ENCODE measurements at regions not wholly inside any gene's neighbourhood (a gene's known extent, or its start where the extent isn't known, plus 50 kb on each side); places are given as distances from the start of the nearest gene placed in this dataset.

- H3K27me3 Mint-ChIP-seq: no peaks in the 10 kb centered on the region
- H3K4me1 Mint-ChIP-seq: peaks cover 2% of the 10 kb centered on the region
- DNase-seq (no peak), ATAC-seq (no peak)
- H3K27ac Mint-ChIP-seq: no peak overlapping the region
- no peaks in the 10 kb centered on the region for H3K9me3 ChIP-seq (ENCODE audit: control insufficient read depth, low read length, poor library complexity, severe bottlenecking)
- no peak overlapping the region for H3K4me3 Mint-ChIP-seq
- H3K36me3 Mint-ChIP-seq (ENCODE audit: low read depth): no peaks in the 10 kb centered on the region
Observed at GRCh38 chr6:15113587-15113986, 132.3 kb upstream of the JARID2 start.

DNA sequence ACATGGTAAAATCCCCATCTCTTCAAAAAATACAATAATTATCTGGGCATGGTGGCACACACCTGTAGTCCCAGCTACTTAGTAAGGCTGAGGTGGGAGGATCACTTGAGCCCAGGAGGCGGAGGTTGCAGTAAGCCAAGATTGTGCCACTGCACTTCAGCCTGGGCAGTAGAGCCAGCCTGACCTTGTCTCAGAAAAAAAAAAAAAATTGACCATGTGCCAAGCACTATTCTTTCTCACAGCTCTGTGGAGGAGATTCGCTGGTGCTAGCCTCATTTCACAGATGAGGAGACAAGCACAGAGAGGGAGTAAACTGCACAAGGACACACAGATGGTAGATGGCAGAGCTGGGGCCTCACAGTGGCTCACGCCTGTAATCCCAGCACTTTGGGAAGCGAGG is 131.8 kb upstream of the JARID2 start:
- H3K4me3 Mint-ChIP-seq: no peak overlapping the region
- no peaks in the 10 kb centered on the region for H3K4me1 Mint-ChIP-seq
- no peaks in the 10 kb centered on the region for H3K36me3 Mint-ChIP-seq (ENCODE audit: low read depth)
- H3K27ac Mint-ChIP-seq: no peak overlapping the region
- DNase-seq: no peak
- no peaks in the 10 kb centered on the region for H3K9me3 ChIP-seq (ENCODE audit: control insufficient read depth, low read length, poor library complexity, severe bottlenecking)
- H3K27me3 Mint-ChIP-seq: no peaks in the 10 kb centered on the region
- ATAC-seq: no peak

- H3K27ac Mint-ChIP-seq: no peak overlapping the region
- no peak overlapping the region for H3K4me3 Mint-ChIP-seq
- H3K4me1 Mint-ChIP-seq: peaks cover 6% of the 10 kb centered on the region
Observed at GRCh38 chr6:15116889-15117288, 129.0 kb upstream of the JARID2 start.

GRCh38 chr6:15121443-15121842 is 124.4 kb upstream of the JARID2 start:
- H3K27ac Mint-ChIP-seq: no peak overlapping the region
- ATAC-seq: no peak
- H3K4me3 Mint-ChIP-seq: no peak overlapping the region
- H3K36me3 Mint-ChIP-seq (ENCODE audit: low read depth): peaks cover under 1% of the 10 kb centered on the region
- no peaks in the 10 kb centered on the region for H3K27me3 Mint-ChIP-seq
- H3K4me1 Mint-ChIP-seq: peaks cover 6% of the 10 kb centered on the region
- no peak for DNase-seq
- no peaks in the 10 kb centered on the region for H3K9me3 ChIP-seq (ENCODE audit: control insufficient read depth, low read length, poor library complexity, severe bottlenecking)

More at GRCh38 chr6:15116889-15117288, 129.0 kb upstream of the JARID2 start:
- no peak for ATAC-seq
- DNase-seq: no peak
- no peaks in the 10 kb centered on the region for H3K27me3 Mint-ChIP-seq
- H3K36me3 Mint-ChIP-seq (ENCODE audit: low read depth): no peaks in the 10 kb centered on the region
- no peaks in the 10 kb centered on the region for H3K9me3 ChIP-seq (ENCODE audit: control insufficient read depth, low read length, poor library complexity, severe bottlenecking)

DNA sequence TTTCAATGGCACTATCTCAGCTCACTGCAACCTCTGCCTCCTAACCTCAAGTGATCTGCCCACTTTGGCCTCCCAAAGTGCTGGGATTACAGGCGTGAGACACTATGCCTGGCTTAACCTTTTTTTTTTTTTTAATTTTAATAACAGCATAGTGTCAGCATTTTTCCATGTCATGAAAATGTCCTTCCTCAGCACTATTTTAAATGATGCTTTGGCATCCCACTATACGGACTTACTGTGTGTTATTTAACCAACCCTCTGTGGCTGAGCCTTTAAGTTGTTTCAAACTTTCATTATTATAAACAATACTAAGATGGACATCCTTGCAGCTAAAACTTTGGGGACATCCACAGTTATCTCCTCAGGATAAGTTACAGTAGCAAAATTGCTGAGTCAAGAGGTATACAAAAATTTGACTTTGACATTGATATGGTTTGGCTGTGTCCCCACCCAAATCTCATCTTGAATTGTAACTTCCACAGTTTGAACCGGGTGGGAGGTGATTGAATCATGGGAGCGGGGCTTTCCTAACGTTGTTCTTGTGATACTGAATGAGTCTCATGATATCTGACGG is 123.8 kb upstream of the JARID2 start:
- peaks cover 2% of the 10 kb centered on the region for H3K36me3 Mint-ChIP-seq (ENCODE audit: low read depth)
- DNase-seq: no peak
- H3K27me3 Mint-ChIP-seq: no peaks in the 10 kb centered on the region
- peaks cover 6% of the 10 kb centered on the region for H3K4me1 Mint-ChIP-seq
- H3K9me3 ChIP-seq (ENCODE audit: control insufficient read depth, low read length, poor library complexity, severe bottlenecking): no peaks in the 10 kb centered on the region
- no peak overlapping the region for H3K4me3 Mint-ChIP-seq
- no peak overlapping the region for H3K27ac Mint-ChIP-seq
- no peak for ATAC-seq

- DNase-seq: no peak
- no peak for ATAC-seq
- peaks cover 5% of the 10 kb centered on the region for H3K4me1 Mint-ChIP-seq
- H3K9me3 ChIP-seq (ENCODE audit: control insufficient read depth, low read length, poor library complexity, severe bottlenecking): no peaks in the 10 kb centered on the region
- H3K36me3 Mint-ChIP-seq (ENCODE audit: low read depth): peaks cover 2% of the 10 kb centered on the region
- H3K27me3 Mint-ChIP-seq: no peaks in the 10 kb centered on the region
- no peak overlapping the region for H3K27ac Mint-ChIP-seq
- no peak overlapping the region for H3K4me3 Mint-ChIP-seq
Observed at GRCh38 chr6:15129887-15130286, 116.0 kb upstream of the JARID2 start.

DNA sequence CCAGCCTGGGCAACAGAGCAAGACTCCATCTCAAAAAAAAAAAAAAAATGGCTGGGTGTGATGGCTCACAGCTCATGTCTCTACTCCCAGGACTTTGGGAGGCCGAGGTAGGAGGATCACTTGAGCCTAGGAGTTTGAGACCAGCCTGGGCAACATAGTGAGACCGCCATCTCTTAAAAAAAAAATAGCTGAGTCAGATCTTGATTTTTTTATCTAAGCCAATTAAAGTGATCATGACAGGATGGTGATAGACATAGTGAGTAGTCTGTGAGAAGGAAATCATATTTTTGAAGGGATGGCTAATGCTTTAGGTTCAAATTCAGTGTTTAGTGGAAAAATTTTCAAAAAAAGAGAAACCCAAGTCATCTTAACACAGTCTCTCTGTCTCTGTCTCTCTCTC is 114.6 kb upstream of the JARID2 start:
- Mint-ChIP-seq H3K4me3 (no peak overlapping the region), H3K27ac (no peak overlapping the region), H3K4me1 (peaks cover 5% of the 10 kb centered on the region), H3K36me3 (ENCODE audit: low read depth) (peaks cover 2% of the 10 kb centered on the region), H3K27me3 (no peaks in the 10 kb centered on the region)
- H3K9me3 ChIP-seq (ENCODE audit: control insufficient read depth, low read length, poor library complexity, severe bottlenecking): no peaks in the 10 kb centered on the region
- ATAC-seq (no peak), DNase-seq (no peak)

DNA sequence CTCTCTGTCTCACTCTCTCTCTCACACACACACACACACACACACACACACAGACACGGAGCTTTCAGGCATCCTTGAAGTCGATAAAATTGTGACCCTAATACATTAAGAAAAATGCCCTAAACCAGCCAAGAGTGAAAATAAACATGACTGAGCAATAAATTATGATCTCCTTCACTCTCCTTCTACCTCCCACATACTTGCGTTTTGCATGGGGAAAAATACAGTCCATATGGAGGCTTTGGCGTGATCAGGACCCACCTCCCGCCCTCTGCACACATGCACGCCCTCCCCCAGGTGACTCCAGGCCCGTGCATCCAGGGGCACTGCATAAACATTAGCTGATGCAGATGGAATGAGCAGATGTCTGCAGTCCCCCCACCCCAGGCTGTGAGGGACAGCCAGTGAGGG is 114.2 kb upstream of the JARID2 start:
- DNase-seq (no peak), ATAC-seq (no peak)
- H3K9me3 ChIP-seq (ENCODE audit: control insufficient read depth, low read length, poor library complexity, severe bottlenecking): no peaks in the 10 kb centered on the region
- Mint-ChIP-seq H3K27me3 (no peaks in the 10 kb centered on the region), H3K36me3 (ENCODE audit: low read depth) (peaks cover under 1% of the 10 kb centered on the region), H3K27ac (no peak overlapping the region), H3K4me3 (no peak overlapping the region), H3K4me1 (peaks cover 5% of the 10 kb centered on the region)

- ATAC-seq: no peak
- Mint-ChIP-seq H3K27ac (no peak overlapping the region), H3K4me1 (peaks cover 5% of the 10 kb centered on the region), H3K27me3 (no peaks in the 10 kb centered on the region), H3K36me3 (ENCODE audit: low read depth) (no peaks in the 10 kb centered on the region), H3K4me3 (no peak overlapping the region)
- no peaks in the 10 kb centered on the region for H3K9me3 ChIP-seq (ENCODE audit: control insufficient read depth, low read length, poor library complexity, severe bottlenecking)
- DNase-seq: no peak
Observed at GRCh38 chr6:15132167-15132566, 113.7 kb upstream of the JARID2 start.

- no peaks in the 10 kb centered on the region for H3K27me3 Mint-ChIP-seq
- H3K27ac Mint-ChIP-seq: no peak overlapping the region
- H3K36me3 Mint-ChIP-seq (ENCODE audit: low read depth): no peaks in the 10 kb centered on the region
- ATAC-seq (no peak), DNase-seq (no peak)
- no peak overlapping the region for H3K4me3 Mint-ChIP-seq
- peaks cover 5% of the 10 kb centered on the region for H3K4me1 Mint-ChIP-seq
- no peaks in the 10 kb centered on the region for H3K9me3 ChIP-seq (ENCODE audit: control insufficient read depth, low read length, poor library complexity, severe bottlenecking)
Observed at GRCh38 chr6:15132854-15133670, 112.8 kb upstream of the JARID2 start.

DNA sequence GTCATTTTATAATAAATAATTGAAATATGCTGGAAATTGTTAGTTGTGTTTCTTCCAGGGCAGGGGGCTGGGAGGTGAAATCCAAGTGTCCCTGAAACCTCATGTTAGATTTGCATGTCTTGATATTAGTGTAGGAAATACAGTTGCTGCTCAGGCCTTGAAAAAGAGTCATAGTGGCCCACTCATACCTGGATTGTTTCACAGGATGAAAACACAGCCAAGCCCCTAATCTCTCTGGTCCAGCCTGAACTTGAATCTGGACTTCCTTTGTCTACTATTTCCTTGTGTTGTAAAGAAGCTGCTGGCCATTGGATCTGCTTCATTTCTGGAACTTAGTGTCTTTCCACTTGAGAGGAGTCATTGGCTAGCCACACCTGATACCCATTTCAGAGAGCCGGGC is 108.8 kb upstream of the JARID2 start:
- ATAC-seq: no peak
- no peak overlapping the region for H3K4me3 Mint-ChIP-seq

GRCh38 chr6:15143086-15143485 is 102.8 kb upstream of the JARID2 start:
- DNase-seq (no peak), ATAC-seq (no peak)
- Mint-ChIP-seq H3K4me3 (no peak overlapping the region), H3K4me1 (peaks cover 6% of the 10 kb centered on the region), H3K27me3 (peaks cover 9% of the 10 kb centered on the region), H3K36me3 (ENCODE audit: low read depth) (no peaks in the 10 kb centered on the region), H3K27ac (no peak overlapping the region)
- no peaks in the 10 kb centered on the region for H3K9me3 ChIP-seq (ENCODE audit: control insufficient read depth, low read length, poor library complexity, severe bottlenecking)

More for the DNA sequence above, 108.8 kb upstream of the JARID2 start:
- Mint-ChIP-seq H3K27me3 (no peaks in the 10 kb centered on the region), H3K4me1 (peaks cover 5% of the 10 kb centered on the region), H3K27ac (no peak overlapping the region), H3K36me3 (ENCODE audit: low read depth) (no peaks in the 10 kb centered on the region)
- no peaks in the 10 kb centered on the region for H3K9me3 ChIP-seq (ENCODE audit: control insufficient read depth, low read length, poor library complexity, severe bottlenecking)
- no peak for DNase-seq

DNA sequence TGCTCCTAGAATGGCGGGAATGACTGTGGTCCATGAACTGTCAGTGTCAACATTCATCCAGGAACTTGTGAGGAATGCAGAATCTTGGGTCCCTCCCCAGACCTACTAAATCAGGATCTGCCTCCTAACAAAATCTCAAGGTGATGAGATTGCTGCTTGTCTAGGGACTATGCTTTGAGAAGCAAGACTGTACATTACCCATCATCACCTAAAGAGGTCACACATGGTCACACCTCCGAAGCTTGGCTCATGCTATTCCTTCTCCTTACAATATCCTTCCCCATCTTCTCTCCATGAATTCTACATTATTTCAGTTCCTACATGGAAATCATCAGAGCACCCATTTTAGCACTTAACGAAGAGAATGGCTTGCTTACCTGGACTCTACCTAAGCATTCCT is 102.3 kb upstream of the JARID2 start:
- Mint-ChIP-seq H3K27me3 (peaks cover 9% of the 10 kb centered on the region), H3K4me1 (peaks cover 7% of the 10 kb centered on the region), H3K4me3 (no peak overlapping the region), H3K27ac (peak overlapping the region; percentile 39), H3K36me3 (ENCODE audit: low read depth) (no peaks in the 10 kb centered on the region)
- ATAC-seq: no peak
- DNase-seq: no peak
- no peaks in the 10 kb centered on the region for H3K9me3 ChIP-seq (ENCODE audit: control insufficient read depth, low read length, poor library complexity, severe bottlenecking)

- no peak for DNase-seq
- H3K36me3 Mint-ChIP-seq (ENCODE audit: low read depth): no peaks in the 10 kb centered on the region
- H3K4me1 Mint-ChIP-seq: peaks cover 12% of the 10 kb centered on the region
- H3K4me3 Mint-ChIP-seq: no peak overlapping the region
- no peak for ATAC-seq
- no peak overlapping the region for H3K27ac Mint-ChIP-seq
- peaks cover 22% of the 10 kb centered on the region for H3K27me3 Mint-ChIP-seq
- no peaks in the 10 kb centered on the region for H3K9me3 ChIP-seq (ENCODE audit: control insufficient read depth, low read length, poor library complexity, severe bottlenecking)
Observed at GRCh38 chr6:15145821-15146220, 100.0 kb upstream of the JARID2 start.
